ENCODE measurements at regions not wholly inside any gene's neighbourhood (a gene's known extent, or its start where the extent isn't known, plus 50 kb on each side); places are given as distances from the start of the nearest gene placed in this dataset.

- no peak for TF ChIP-seq CTCF (IDR thresholded peaks at IDR 0.05)
- no peak overlapping the region for H3K4me3 ChIP-seq
- H3K4me1 ChIP-seq (ENCODE audit: low read depth): no peaks in the 10 kb centered on the region
- intact Hi-C loops (cut with DNase I, micrococcal nuclease): no loop called here
- ATAC-seq (no peak), DNase-seq (no peak)
- H3K36me3 ChIP-seq (ENCODE audit: low read depth): no peaks in the 10 kb centered on the region
- H3K9me3 ChIP-seq: no peaks in the 10 kb centered on the region
Measured at GRCh38 chr6:151671195-151671594, 136.3 kb upstream of the ESR1 start.

- TF ChIP-seq CTCF (IDR thresholded peaks at IDR 0.05): no peak
- Histone ChIP-seq H3K4me3 (no peak overlapping the region), H3K4me1 (ENCODE audit: low read depth) (no peaks in the 10 kb centered on the region), H3K36me3 (ENCODE audit: low read depth) (no peaks in the 10 kb centered on the region), H3K9me3 (no peaks in the 10 kb centered on the region)
- ATAC-seq (no peak), DNase-seq (no peak)
- intact Hi-C loops (cut with DNase I, micrococcal nuclease): no loop called here
Measured at GRCh38 chr6:151674578-151674977, 132.9 kb upstream of the ESR1 start.

- Histone ChIP-seq H3K9me3 (no peaks in the 10 kb centered on the region), H3K4me1 (ENCODE audit: low read depth) (no peaks in the 10 kb centered on the region), H3K4me3 (no peak overlapping the region), H3K36me3 (ENCODE audit: low read depth) (no peaks in the 10 kb centered on the region)
- DNase-seq: peak in 2 of 3 donors; percentile 57 to 59
- peak; percentile 94 for ATAC-seq
- intact Hi-C loops (cut with DNase I, micrococcal nuclease): no loop called here
- peak; percentile 74 for TF ChIP-seq CTCF (IDR thresholded peaks at IDR 0.05)
Measured at GRCh38 chr6:151675746-151676459, 131.6 kb upstream of the ESR1 start.

GRCh38 chr6:151676460-151676945 is 131.0 kb upstream of the ESR1 start:
- Histone ChIP-seq H3K4me3 (no peak overlapping the region), H3K4me1 (ENCODE audit: low read depth) (no peaks in the 10 kb centered on the region), H3K36me3 (ENCODE audit: low read depth) (no peaks in the 10 kb centered on the region), H3K9me3 (no peaks in the 10 kb centered on the region)
- ATAC-seq (no peak), DNase-seq (no peak)
- TF ChIP-seq CTCF (IDR thresholded peaks at IDR 0.05): no peak
- intact Hi-C loops (cut with DNase I, micrococcal nuclease): no loop called here

GRCh38 chr6:151677404-151677803 is 130.1 kb upstream of the ESR1 start:
- Histone ChIP-seq H3K36me3 (ENCODE audit: low read depth) (no peaks in the 10 kb centered on the region), H3K4me3 (no peak overlapping the region), H3K9me3 (no peaks in the 10 kb centered on the region), H3K4me1 (ENCODE audit: low read depth) (no peaks in the 10 kb centered on the region)
- no peak for TF ChIP-seq CTCF (IDR thresholded peaks at IDR 0.05)
- ATAC-seq: no peak
- intact Hi-C loops (cut with DNase I, micrococcal nuclease): no loop called here
- no peak for DNase-seq

Data from mucosa of descending colon (tissue), 3 donors.